IMR-90 (cell line): ENCODE measurements at regions not wholly inside any gene's neighbourhood (a gene's known extent, or its start where the extent isn't known, plus 50 kb on each side); places are given as distances from the start of the nearest gene placed in this dataset.

Experiments used
- ATAC-seq: fragments of 200-7000 bp; cut with Tn5 transposase; 2 replicates; pipeline ENCODE4 v1.9.1; 2020; ENCODE audit warnings: low read depth, mild to moderate bottlenecking, moderate library complexity
- BruUV-seq: library from RNA; stranded (reverse); fragments of 400-500 nt; replicated peaks from 2 replicates; lab custom pipeline; 2021; lab: Mats Ljungman, UMichigan
- CTCF ChIA-PET: fragments of 300-600 bp; formaldehyde crosslinking; extraction: SDS; loops from one replicate; lab custom pipeline; 2021; ENCODE audit warnings: antibody characterized with exemption; lab: Yijun Ruan, JAX
- POLR2A ChIA-PET: fragments of 300-600 bp; sonication (Branson Sonifier 250); formaldehyde crosslinking; loops from one replicate; lab custom pipeline; 2022; ENCODE audit warnings: antibody characterized with exemption; ENCODE audit not compliant: unreplicated experiment; lab: Charles Lee
- DNase-seq: peaks from one replicate; pipeline ENCODE4 v3.0.0; 2013
- H2AFZ ChIP-seq: replicated peaks from 2 replicates; pipeline ENCODE3; 2013; ENCODE audit warnings: low read length, mild to moderate bottlenecking; ENCODE audit not compliant: poor library complexity
- H2AK5ac ChIP-seq: 2 replicates; pipeline ENCODE4 v1.6.1; 2013; ENCODE audit warnings: low read depth, low read length, inconsistent platforms
- H2AK9ac ChIP-seq: replicated peaks from 2 replicates; pipeline ENCODE3; 2013; ENCODE audit warnings: mild to moderate bottlenecking, low read depth, low read length, moderate library complexity; ENCODE audit not compliant: poor library complexity
- H2BK120ac ChIP-seq: 2 replicates; pipeline ENCODE4 v1.6.1; 2013; ENCODE audit warnings: low read depth, low read length, inconsistent platforms
- H2BK15ac ChIP-seq: 3 replicates; pipeline ENCODE4 v1.6.1; 2013; ENCODE audit warnings: low read depth, low read length, inconsistent platforms
- H2BK20ac ChIP-seq: 2 replicates; pipeline ENCODE4 v1.6.1; 2013; ENCODE audit warnings: low read depth, mild to moderate bottlenecking, inconsistent platforms, low read length, moderate library complexity
- H2BK5ac ChIP-seq: 2 replicates; pipeline ENCODE4 v1.6.1; 2013; ENCODE audit warnings: mild to moderate bottlenecking, low read depth, low read length, inconsistent platforms; ENCODE audit not compliant: poor library complexity, severe bottlenecking
- H3K14ac ChIP-seq: replicated peaks from 2 replicates; pipeline ENCODE4 v1.6.1; 2013; ENCODE audit warnings: low read depth, low read length, inconsistent platforms
- H3K18ac ChIP-seq: 2 replicates; pipeline ENCODE4 v1.6.1; 2013; ENCODE audit warnings: low read depth, low read length, control low read depth
- H3K23ac ChIP-seq: 2 replicates; pipeline ENCODE4 v1.6.1; 2013; ENCODE audit warnings: low read depth, low read length, inconsistent platforms
- H3K27ac ChIP-seq: 2 replicates; pipeline ENCODE4 v1.5.1; 2013; ENCODE audit warnings: mild to moderate bottlenecking, control low read depth, low read length; ENCODE audit not compliant: insufficient read depth
- H3K27me3 ChIP-seq: 2 replicates; pipeline ENCODE4 v1.6.1; 2013; ENCODE audit warnings: low read length; ENCODE audit not compliant: control insufficient read depth, insufficient read depth
- H3K36me3 ChIP-seq: 2 replicates; pipeline ENCODE4 v1.6.1; 2013; ENCODE audit warnings: low read length, mixed read lengths; ENCODE audit not compliant: control insufficient read depth, insufficient read depth
- H3K4ac ChIP-seq: 2 replicates; pipeline ENCODE4 v1.6.1; 2013; ENCODE audit warnings: low read depth, low read length, inconsistent platforms
- H3K4me1 ChIP-seq: 2 replicates; pipeline ENCODE4 v1.6.1; 2013; ENCODE audit warnings: low read length, mixed read lengths; ENCODE audit not compliant: control insufficient read depth, insufficient read depth
- H3K4me2 ChIP-seq: 2 replicates; pipeline ENCODE4 v1.6.1; 2013; ENCODE audit warnings: low read depth, mild to moderate bottlenecking, control low read depth, low read length, moderate library complexity
- H3K4me3 ChIP-seq: 2 replicates; pipeline ENCODE4 v1.5.1; 2013; ENCODE audit warnings: low read depth, mild to moderate bottlenecking, control low read depth, low read length, moderate library complexity; ENCODE audit not compliant: insufficient read depth
- H3K56ac ChIP-seq: 2 replicates; pipeline ENCODE4 v1.6.1; 2013; ENCODE audit warnings: low read length, inconsistent platforms; ENCODE audit not compliant: insufficient read depth; ENCODE audit errors: extremely low read depth
- H3K79me1 ChIP-seq, 2 experiments: 2 replicates each; pipeline ENCODE4 v1.6.1; 2013; ENCODE audit warnings: low read length in 2 of 2, inconsistent platforms in 1 of 2, low read depth in 1 of 2
- H3K9ac ChIP-seq: 2 replicates; pipeline ENCODE4 v1.6.1; 2013; ENCODE audit warnings: low read depth, low read length, control low read depth
- H3K9me1 ChIP-seq: 2 replicates; pipeline ENCODE4 v1.6.1; 2013; ENCODE audit warnings: low read length, inconsistent platforms; ENCODE audit not compliant: insufficient read depth
- H3K9me3 ChIP-seq: 2 replicates; pipeline ENCODE4 v1.6.1; 2013; ENCODE audit warnings: low read length; ENCODE audit not compliant: control insufficient read depth, insufficient read depth
- H4K20me1 ChIP-seq: 2 replicates; pipeline ENCODE4 v1.6.1; 2013; ENCODE audit warnings: low read length, inconsistent platforms; ENCODE audit not compliant: insufficient read depth
- H4K5ac ChIP-seq: 2 replicates; pipeline ENCODE4 v1.6.1; 2013; ENCODE audit warnings: mild to moderate bottlenecking, low read depth, low read length, control low read depth
- H4K8ac ChIP-seq, 2 experiments: 2 replicates each; pipeline ENCODE4 v1.6.1; 2013; ENCODE audit warnings: low read depth in 2 of 2, low read length in 2 of 2, control low read depth in 1 of 2, inconsistent platforms in 1 of 2
- H4K91ac ChIP-seq: 2 replicates; pipeline ENCODE4 v1.6.1; 2013; ENCODE audit warnings: low read depth, low read length, inconsistent platforms; ENCODE audit not compliant: insufficient read depth
- BHLHE40 ChIP-seq: fragments of 150-350 bp; IDR thresholded peaks from 2 replicates; pipeline ENCODE4 v1.6.1; 2016; ENCODE audit warnings: mild to moderate bottlenecking, low read depth, low read length
- CEBPB ChIP-seq: IDR thresholded peaks from 2 replicates; pipeline ENCODE4 v1.6.1; 2012; ENCODE audit warnings: low read depth, low read length, improper control_type of control experiment
- CHD1 ChIP-seq: IDR thresholded peaks from 2 replicates; pipeline ENCODE4 v1.6.1; 2012; ENCODE audit warnings: low read depth, low read length, improper control_type of control experiment
- CTCF ChIP-seq: conservative IDR thresholded peaks from 2 replicates; pipeline ENCODE4 v1.5.1; 2012; ENCODE audit warnings: mild to moderate bottlenecking, low read depth, low read length, improper control_type of control experiment
- FOS ChIP-seq: fragments of 150-350 bp; IDR thresholded peaks from 2 replicates; pipeline ENCODE4 v1.6.1; 2016; ENCODE audit warnings: low read depth, low read length
- MAFK ChIP-seq: IDR thresholded peaks from 2 replicates; pipeline ENCODE4 v1.6.1; 2012; ENCODE audit warnings: low read depth, low read length, improper control_type of control experiment
- MAZ ChIP-seq: IDR thresholded peaks from 2 replicates; pipeline ENCODE4 v1.6.1; 2012; ENCODE audit warnings: low read depth, mild to moderate bottlenecking, low read length, improper control_type of control experiment, moderate library complexity, borderline replicate concordance
- MXI1 ChIP-seq: IDR thresholded peaks from 2 replicates; pipeline ENCODE4 v1.6.1; 2012; ENCODE audit warnings: low read depth, mild to moderate bottlenecking, low read length, moderate library complexity, borderline replicate concordance
- NFE2L2 ChIP-seq: fragments of 150-350 bp; IDR thresholded peaks from 2 replicates; pipeline ENCODE4 v1.6.1; 2016; ENCODE audit warnings: low read depth, mild to moderate bottlenecking, low read length
- POLR2A ChIP-seq: IDR thresholded peaks from 2 replicates; pipeline ENCODE4 v1.6.1; 2012; ENCODE audit warnings: mild to moderate bottlenecking, low read depth, low read length
- RAD21 ChIP-seq: IDR thresholded peaks from 2 replicates; pipeline ENCODE4 v1.6.1; 2012; ENCODE audit warnings: low read length, improper control_type of control experiment
- RCOR1 ChIP-seq: IDR thresholded peaks from 2 replicates; pipeline ENCODE4 v1.6.1; 2012; ENCODE audit warnings: mild to moderate bottlenecking, low read length, improper control_type of control experiment; ENCODE audit not compliant: insufficient replicate concordance
- RFX5 ChIP-seq: IDR thresholded peaks from 2 replicates; pipeline ENCODE4 v1.8.0; 2012; ENCODE audit warnings: low read depth, mild to moderate bottlenecking, low read length, moderate library complexity
- SMC3 ChIP-seq: fragments of 150-350 bp; IDR thresholded peaks from 2 replicates; pipeline ENCODE4 v1.6.1; 2016; ENCODE audit warnings: low read depth, mild to moderate bottlenecking, antibody characterized with exemption, low read length, moderate library complexity
- WGBS, 2 experiments: methylation state at CpG; one replicate each; pipeline versions ENCODE4 v1.1.5 to v1.1.7; 2013; ENCODE audit warnings: missing lambda C conversion rate in 2 of 2; ENCODE audit not compliant: insufficient read length in 1 of 2; ENCODE audit errors: extremely low coverage in 2 of 2; 5-methylcytosine and 5-hydroxymethylcytosine counted together
- dilution Hi-C: fragments of 300-500 bp; cut with HindIII; formaldehyde crosslinking; loops from one replicate; pipeline ENCODE4 v1.14.3; 2018; ENCODE audit warnings: low sequenced_read_pairs; ENCODE audit not compliant: unreplicated experiment
- in situ Hi-C: fragments of 300-500 bp; cut with MboI; formaldehyde crosslinking; loops from 3 replicates; pipeline ENCODE4 v1.14.3; 2019; ENCODE audit warnings: low sequenced_read_pairs, inconsistent platforms, mixed read lengths
- intact Hi-C: fragments of 100-400 bp; cut with micrococcal nuclease; formaldehyde crosslinking; loops from 2 replicates; pipeline ENCODE4 v1.10.0; 2022
- TF ChIP-seq, protein P1 (sequence below): fragments of 150-350 bp; IDR thresholded peaks from 2 replicates; pipeline ENCODE4 v1.6.1; 2016; ENCODE audit warnings: low read depth, mild to moderate bottlenecking, low read length, moderate library complexity, borderline replicate concordance

GRCh38 chr5:24742334-24742733 is 97.6 kb upstream of the CDH10 start:
- H4K20me1 ChIP-seq, result no peaks in the 10 kb centered on the region
- in situ Hi-C loops (no loop called here), intact Hi-C loops (no loop called here), dilution Hi-C loops (no loop called here)
- WGBS, 2 experiments, result no CpG with 5 or more reads among the region's 3 CpGs
- TF ChIP-seq MXI1 (no peak), MAFK (no peak), CEBPB (no peak), FOS (no peak), RAD21 (no peak), RFX5 (no peak), CTCF (no peak), BHLHE40 (no peak), MAZ (no peak), POLR2A (no peak), RCOR1 (no peak), NFE2L2 (no peak), SMC3 (no peak), CHD1 (no peak)
- TF ChIP-seq, protein P1, sequence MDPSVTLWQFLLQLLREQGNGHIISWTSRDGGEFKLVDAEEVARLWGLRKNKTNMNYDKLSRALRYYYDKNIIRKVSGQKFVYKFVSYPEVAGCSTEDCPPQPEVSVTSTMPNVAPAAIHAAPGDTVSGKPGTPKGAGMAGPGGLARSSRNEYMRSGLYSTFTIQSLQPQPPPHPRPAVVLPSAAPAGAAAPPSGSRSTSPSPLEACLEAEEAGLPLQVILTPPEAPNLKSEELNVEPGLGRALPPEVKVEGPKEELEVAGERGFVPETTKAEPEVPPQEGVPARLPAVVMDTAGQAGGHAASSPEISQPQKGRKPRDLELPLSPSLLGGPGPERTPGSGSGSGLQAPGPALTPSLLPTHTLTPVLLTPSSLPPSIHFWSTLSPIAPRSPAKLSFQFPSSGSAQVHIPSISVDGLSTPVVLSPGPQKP, result no peak
- no peak overlapping the region for H3K4me2 ChIP-seq
- peaks cover 8% of the 10 kb centered on the region; the same call in 1 of the 2 replicates for H3K9me3 ChIP-seq
- no peaks in the 10 kb centered on the region for H3K36me3 ChIP-seq
- H2BK15ac ChIP-seq, result no peak overlapping the region
- H3K9me1 ChIP-seq, result no peaks in the 10 kb centered on the region
- no peak overlapping the region for H2BK5ac ChIP-seq
- H2AFZ ChIP-seq, result no peak overlapping the region
- no peak overlapping the region for H3K23ac ChIP-seq
- H3K56ac ChIP-seq, result no peak overlapping the region
- H3K27ac ChIP-seq, result no peak overlapping the region
- DNase-seq (no peak), ATAC-seq (no peak)
- POLR2A ChIA-PET, result interaction anchor here (0.7 kb wide), 1 partner anchor 1836 kb away, joined by 6 read pairs; no protein-coding TSS in a partner anchor
- H3K27me3 ChIP-seq, result no peaks in the 10 kb centered on the region
- no TSS peak for BruUV-seq
- no peaks in the 10 kb centered on the region for H3K4me1 ChIP-seq
- CTCF ChIA-PET, result interaction anchor here (0.7 kb wide), 1 partner anchor 17 kb away, joined by 3 read pairs; no protein-coding TSS in a partner anchor
- no peak overlapping the region for H3K9ac ChIP-seq
- H2BK20ac ChIP-seq, result no peak overlapping the region
- H3K79me1 ChIP-seq, result no peaks in the 10 kb centered on the region
- H2BK120ac ChIP-seq, result no peak overlapping the region
- H4K91ac ChIP-seq, result no peak overlapping the region
- no peak overlapping the region for H2AK5ac ChIP-seq
- H3K4me3 ChIP-seq, result no peak overlapping the region
- H3K4ac ChIP-seq, result no peak overlapping the region
- H2AK9ac ChIP-seq, result no peak overlapping the region
- no peak overlapping the region for H3K14ac ChIP-seq
- H3K18ac ChIP-seq, result no peak overlapping the region
- no peak overlapping the region for H4K8ac ChIP-seq
- no peak overlapping the region for H4K5ac ChIP-seq
